Mucosa of descending colon (tissue), 3 donors: ENCODE measurements at regions not wholly inside any gene's neighbourhood (a gene's known extent, or its start where the extent isn't known, plus 50 kb on each side); places are given as distances from the start of the nearest gene placed in this dataset.

Source experiments
- ATAC-seq: fragments of 200-7000 bp; cut with Tn5 transposase; one replicate; pipeline ENCODE4 v1.9.1; 2020; ENCODE audit warnings: mild to moderate bottlenecking, moderate library complexity
- DNase-seq, 3 donors: peaks; one replicate each; pipeline ENCODE4 v3.0.0-alpha.2; 2020
- H3K36me3 ChIP-seq: fragments of 200-600 bp; one replicate; pipeline ENCODE4 v1.8.0; 2021; ENCODE audit warnings: low read depth, mild to moderate bottlenecking
- H3K4me1 ChIP-seq: fragments of 200-600 bp; one replicate; pipeline ENCODE4 v1.8.0; 2021; ENCODE audit warnings: low read depth, mild to moderate bottlenecking
- H3K4me3 ChIP-seq: fragments of 200-600 bp; one replicate; pipeline ENCODE4 v1.8.0; 2021; ENCODE audit warnings: mild to moderate bottlenecking
- H3K9me3 ChIP-seq: fragments of 200-600 bp; one replicate; pipeline ENCODE4 v1.8.0; 2021; ENCODE audit warnings: mild to moderate bottlenecking
- intact Hi-C, 2 donors: fragments of 100-400 bp; cut with DNase I in 1 of 2; cut with micrococcal nuclease in 1 of 2; formaldehyde crosslinking; loops; one replicate each; pipeline versions ENCODE4 v1.11.0 to v1.11.1; 2022; cut with DNase I, micrococcal nuclease
- TF ChIP-seq, protein P1 (sequence below): fragments of 200-600 bp; IDR thresholded peaks from one replicate; pipeline ENCODE4 v1.8.0; 2022; ENCODE audit warnings: antibody characterized with exemption, mild to moderate bottlenecking
- donor health status: DM: no; HTN: no; CAD: no; lungs with moderate emphysema.
- donor health status: DM: no; HTN: no; CAD: no.
- donor health status: DM: no; HTN: yes; CAD: no.

DNA sequence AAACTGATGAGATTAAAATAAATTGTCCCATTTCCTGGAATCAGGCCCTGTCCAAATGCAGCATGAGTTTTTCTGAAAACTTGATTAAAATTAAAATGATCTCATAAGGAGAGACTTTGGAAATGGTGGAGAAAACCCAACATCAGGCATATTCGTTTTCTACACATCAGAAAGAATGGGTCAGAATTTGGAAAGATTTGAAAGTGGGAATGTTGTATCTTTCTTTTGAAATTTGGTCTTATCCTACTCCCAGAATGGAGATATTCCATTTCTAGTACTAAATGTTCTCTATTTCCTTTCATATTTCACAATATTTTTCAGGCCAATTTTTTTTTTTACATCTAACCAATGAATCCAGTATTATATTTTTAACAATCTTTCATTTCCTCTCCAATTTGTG, 223.9 kb upstream of the RXFP2 start:
- Histone ChIP-seq H3K9me3 (no peaks in the 10 kb centered on the region), H3K4me3 (no peak overlapping the region), H3K4me1 (no peaks in the 10 kb centered on the region), H3K36me3 (no peaks in the 10 kb centered on the region)
- intact Hi-C loops, result no loop called here
- ATAC-seq, result no peak
- TF ChIP-seq, protein P1, sequence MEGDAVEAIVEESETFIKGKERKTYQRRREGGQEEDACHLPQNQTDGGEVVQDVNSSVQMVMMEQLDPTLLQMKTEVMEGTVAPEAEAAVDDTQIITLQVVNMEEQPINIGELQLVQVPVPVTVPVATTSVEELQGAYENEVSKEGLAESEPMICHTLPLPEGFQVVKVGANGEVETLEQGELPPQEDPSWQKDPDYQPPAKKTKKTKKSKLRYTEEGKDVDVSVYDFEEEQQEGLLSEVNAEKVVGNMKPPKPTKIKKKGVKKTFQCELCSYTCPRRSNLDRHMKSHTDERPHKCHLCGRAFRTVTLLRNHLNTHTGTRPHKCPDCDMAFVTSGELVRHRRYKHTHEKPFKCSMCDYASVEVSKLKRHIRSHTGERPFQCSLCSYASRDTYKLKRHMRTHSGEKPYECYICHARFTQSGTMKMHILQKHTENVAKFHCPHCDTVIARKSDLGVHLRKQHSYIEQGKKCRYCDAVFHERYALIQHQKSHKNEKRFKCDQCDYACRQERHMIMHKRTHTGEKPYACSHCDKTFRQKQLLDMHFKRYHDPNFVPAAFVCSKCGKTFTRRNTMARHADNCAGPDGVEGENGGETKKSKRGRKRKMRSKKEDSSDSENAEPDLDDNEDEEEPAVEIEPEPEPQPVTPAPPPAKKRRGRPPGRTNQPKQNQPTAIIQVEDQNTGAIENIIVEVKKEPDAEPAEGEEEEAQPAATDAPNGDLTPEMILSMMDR, result no peak
- DNase-seq, result no peak

DNA sequence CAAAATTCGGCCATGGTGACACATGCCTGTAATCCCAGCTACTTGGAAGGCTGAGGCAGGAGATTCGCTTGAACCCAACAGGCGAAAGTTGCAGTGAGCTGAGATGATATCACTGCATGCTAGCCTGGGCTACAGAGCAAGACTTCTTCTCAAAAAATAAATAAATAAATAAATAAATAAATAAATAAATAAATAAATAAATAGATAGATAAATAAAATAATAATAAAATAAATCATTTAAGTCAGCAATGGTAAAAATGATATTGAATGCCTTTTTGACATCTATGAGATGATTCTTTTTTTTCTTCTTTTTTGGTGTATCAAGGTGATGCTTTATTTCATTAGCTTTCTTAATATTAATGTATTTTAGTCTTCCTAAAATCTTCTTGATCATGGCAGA, 221.7 kb upstream of the RXFP2 start:
- Histone ChIP-seq H3K4me1 (no peaks in the 10 kb centered on the region), H3K4me3 (no peak overlapping the region), H3K9me3 (no peaks in the 10 kb centered on the region), H3K36me3 (no peaks in the 10 kb centered on the region)
- intact Hi-C loops, result no loop called here
- DNase-seq (no peak), ATAC-seq (no peak)
- TF ChIP-seq, protein P1, result no peak

DNA sequence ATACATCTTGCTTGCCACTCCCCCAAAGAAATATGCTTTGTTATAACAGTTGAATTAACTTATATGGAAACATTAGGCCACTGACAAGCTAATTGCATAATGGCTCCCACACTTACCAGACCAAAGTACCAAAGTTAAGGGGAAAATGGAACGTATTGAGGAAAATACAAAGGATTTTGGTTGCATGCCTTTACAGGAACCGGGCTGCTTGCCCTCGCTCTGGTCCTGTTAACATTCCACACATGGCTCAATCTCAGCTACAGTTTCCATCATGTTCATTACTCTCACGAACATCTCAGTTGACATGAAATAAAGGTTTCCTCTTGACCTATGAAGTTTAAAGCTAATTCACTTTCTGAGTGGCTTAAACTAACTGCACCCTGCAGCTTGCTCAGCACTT, 220.7 kb upstream of the RXFP2 start:
- Histone ChIP-seq H3K4me1 (no peaks in the 10 kb centered on the region), H3K9me3 (no peaks in the 10 kb centered on the region), H3K4me3 (no peak overlapping the region), H3K36me3 (no peaks in the 10 kb centered on the region)
- intact Hi-C loops, result no loop called here
- no peak for DNase-seq
- ATAC-seq, result no peak
- TF ChIP-seq, protein P1, result no peak

DNA sequence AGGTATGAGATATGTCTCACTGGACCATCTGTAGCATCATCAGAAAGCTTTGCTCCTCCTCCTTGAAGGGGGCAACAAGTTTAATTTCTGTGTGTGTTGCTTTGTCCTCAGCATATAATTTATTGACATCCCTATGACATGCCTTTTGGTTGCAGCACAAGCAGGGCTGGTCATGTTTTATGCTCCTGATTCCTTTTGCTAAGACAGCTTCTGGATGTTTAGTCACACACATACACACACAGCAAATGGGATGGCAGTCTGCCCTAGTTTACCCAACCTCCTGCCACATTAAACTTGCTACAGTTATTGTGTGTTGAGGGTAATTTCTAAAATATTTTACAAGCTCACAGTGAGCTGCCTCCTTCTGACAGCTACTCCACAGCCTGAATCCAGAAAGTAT, 217.9 kb upstream of the RXFP2 start:
- intact Hi-C loops, result no loop called here
- H3K4me3 ChIP-seq, result no peak overlapping the region
- TF ChIP-seq, protein P1, result no peak
- DNase-seq, result no peak
- no peaks in the 10 kb centered on the region for H3K4me1 ChIP-seq
- no peaks in the 10 kb centered on the region for H3K9me3 ChIP-seq
- no peak for ATAC-seq
- H3K36me3 ChIP-seq, result no peaks in the 10 kb centered on the region

DNA sequence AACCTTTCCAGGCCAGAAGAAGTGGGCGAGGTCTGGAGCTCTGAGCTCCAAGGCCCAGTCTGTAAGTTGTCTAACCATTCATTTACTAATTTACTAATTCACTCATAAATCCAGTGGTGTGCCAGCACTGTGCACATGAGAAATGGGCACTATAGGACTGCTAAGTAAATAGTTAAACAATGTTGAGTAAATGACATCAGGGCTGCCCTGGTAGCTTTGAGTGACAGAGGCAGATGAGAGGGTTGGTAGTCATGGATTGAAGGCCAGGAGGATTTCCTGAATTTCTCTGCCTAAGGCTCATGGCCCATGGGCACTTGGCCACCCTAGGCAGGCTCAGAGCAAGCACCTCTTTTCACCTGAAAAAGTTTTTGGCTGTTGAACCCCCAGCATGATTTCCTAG, 216.9 kb upstream of the RXFP2 start:
- DNase-seq (no peak), ATAC-seq (no peak)
- intact Hi-C loops, result no loop called here
- Histone ChIP-seq H3K36me3 (no peaks in the 10 kb centered on the region), H3K9me3 (no peaks in the 10 kb centered on the region), H3K4me3 (no peak overlapping the region), H3K4me1 (no peaks in the 10 kb centered on the region)
- TF ChIP-seq, protein P1, result no peak

DNA sequence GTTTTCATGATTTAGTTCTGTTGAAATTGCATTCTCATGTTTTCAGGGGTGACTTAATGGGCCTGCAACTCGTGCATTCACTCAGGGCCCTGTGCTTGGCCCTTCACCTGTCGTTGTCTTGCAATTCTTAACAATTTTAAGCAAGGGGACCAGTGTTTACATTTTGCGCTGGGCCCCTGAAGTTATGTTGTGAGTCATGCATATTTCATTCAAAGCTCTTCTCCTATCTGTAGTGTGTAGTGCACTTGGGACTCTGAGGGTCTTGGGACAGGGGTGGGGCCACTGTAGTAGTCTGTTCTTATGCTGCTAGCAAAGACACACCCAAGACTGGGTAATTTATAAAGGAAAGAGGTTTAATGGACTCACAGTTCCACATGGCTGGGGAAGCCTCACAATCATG, 211.2 kb upstream of the RXFP2 start:
- TF ChIP-seq, protein P1, result no peak
- ATAC-seq (no peak), DNase-seq (no peak)
- Histone ChIP-seq H3K9me3 (no peaks in the 10 kb centered on the region), H3K4me3 (no peak overlapping the region), H3K4me1 (no peaks in the 10 kb centered on the region), H3K36me3 (no peaks in the 10 kb centered on the region)
- intact Hi-C loops, result no loop called here
